HG03460 (cell line): ENCODE measurements at regions not wholly inside any gene's neighbourhood (a gene's known extent, or its start where the extent isn't known, plus 50 kb on each side); places are given as distances from the start of the nearest gene placed in this dataset.
"Not testable (repeated sequence)": the region's sequence is repeated elsewhere in the genome, so short reads cannot be mapped to it uniquely, and the experiment has no call there.

Experiments
- ATAC-seq: cut with Tn5 transposase; IDR thresholded peaks from one replicate; pipeline ENCODE4 v1.9.1; 2021; ENCODE audit not compliant: unreplicated experiment

DNA sequence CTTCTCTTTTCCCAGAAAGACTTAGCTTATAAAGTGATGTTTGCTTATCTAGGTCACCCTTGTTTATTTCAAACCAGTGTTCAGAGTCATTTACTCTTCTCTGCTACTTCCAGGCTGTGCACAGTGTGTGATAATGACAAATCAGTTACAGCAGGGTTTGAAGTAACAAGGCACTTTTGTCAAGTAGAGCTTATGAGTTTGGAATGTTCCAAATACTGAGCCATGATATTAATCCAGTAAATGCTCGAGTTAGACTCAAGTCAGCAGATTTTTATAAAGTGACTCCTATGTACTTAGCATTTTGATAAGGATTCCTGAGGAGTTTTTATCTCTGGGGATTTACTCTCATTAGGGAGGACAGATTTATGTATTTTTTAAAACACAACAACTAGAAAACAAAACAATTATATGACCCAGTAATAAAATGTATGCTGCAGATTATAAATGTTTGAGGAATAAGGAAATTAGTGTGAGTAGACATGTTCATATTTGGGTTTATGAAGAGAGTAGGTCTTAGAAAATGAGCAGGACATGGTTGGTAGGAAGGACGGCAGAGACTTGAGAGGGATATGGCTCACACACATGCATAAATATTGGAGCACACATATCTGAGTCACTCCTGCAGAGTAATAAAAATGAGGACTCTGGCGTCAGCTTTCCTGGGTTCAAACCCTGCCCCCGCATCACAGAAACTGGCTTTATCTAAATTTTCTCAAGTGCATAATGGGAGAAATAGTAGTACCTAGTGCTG, 271.2 kb downstream of the FBXO8 start:
- ATAC-seq: no peak

DNA sequence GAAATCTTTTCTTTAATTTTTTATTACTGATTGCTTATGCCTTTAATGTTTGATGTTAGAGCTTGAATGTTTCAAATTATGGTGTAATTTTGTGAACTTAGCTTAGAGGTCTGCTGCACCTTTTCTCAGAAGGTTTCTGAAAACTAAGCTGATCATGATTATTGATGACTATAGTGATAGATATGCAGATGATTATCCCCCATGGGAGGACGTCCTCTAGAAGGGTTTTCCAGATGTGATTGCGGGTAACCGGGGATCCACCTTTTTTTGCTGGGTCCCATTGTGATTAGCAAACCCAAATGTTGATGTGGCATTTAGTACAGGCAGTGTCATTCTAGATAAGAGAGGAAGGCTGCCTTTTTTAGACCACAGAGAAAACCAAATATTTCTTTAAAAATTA, 272.9 kb downstream of the FBXO8 start:
- no peak for ATAC-seq

DNA sequence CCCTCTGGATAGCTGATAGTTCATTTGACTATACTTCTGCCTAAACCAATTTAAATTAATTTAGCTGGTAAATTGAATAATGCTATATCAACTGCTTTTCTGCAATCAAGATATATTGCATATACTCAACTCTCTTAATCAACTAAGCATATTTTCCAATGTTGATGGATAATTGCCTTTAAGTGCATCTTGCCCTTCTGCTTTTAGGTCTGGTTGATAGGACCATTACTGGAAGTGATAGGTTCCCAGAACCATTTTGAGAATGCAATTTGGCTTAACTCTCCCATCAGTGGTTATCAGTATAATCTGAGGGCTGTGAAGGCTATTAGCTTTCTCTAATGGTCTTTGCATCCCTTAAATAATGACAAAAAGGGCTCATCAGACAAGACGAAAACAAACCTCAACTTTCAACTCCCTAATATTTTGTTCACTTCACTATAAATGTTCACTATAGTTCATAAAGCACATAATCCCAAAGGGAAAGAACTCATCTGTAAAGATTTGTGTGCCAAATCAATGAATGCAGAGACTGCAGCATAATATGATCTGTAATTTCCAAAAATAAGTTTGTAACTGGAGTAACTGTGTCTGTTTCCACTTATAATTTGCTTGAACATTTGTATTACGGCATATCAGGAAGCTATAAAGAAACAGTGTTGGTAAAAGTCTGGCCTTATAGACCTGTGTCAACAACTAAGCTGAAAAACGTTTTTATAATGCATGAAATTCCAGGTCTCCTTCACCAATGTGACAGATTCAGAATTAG, 273.6 kb downstream of the FBXO8 start:
- no peak for ATAC-seq

- no peak for ATAC-seq
Measured at GRCh38 chr4:174005422-174005821, 278.0 kb downstream of the FBXO8 start.

- no peak for ATAC-seq
Measured at GRCh38 chr4:173998471-173999144, 284.9 kb downstream of the FBXO8 start.

DNA sequence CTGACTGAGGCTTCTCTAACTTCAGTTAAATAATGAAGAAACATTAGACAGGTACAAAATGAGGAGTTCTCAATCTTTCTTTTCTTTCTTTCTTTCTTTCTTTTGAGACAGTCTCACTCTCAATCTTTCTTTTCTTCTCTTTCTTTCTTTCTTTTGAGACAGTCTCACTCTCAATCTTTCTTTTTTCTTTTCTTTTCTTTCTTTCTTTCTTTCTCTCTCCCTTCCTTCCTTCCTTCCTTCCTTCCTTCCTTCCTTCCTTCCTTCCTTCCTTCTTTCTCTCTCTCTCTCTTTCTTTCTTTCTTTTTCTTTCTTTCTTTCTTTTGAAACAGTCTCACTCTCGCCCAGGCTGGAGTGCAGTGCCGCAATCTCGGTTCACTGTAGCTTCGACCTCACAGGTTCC, 287.7 kb downstream of the FBXO8 start:
- not testable (repeated sequence) for ATAC-seq

DNA sequence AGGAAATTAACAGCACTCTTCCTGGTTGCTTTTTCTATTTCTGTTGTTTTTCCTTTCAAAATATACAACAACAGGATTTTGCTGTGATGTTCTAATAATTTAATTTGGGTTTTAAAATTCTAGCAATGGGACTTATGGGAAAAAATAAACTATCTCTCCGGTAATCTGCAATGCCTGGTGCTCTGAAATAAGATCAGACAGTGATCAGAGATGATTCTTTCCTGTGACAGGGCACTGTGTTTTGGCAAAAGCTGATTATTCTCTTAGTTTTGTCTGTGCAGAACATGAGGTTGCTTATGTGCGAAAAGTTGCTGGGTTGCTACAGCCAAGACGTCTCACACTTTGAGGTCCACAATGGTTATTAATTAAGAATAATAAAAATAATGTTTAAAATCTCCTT, 291.7 kb downstream of the FBXO8 start:
- no peak for ATAC-seq

DNA sequence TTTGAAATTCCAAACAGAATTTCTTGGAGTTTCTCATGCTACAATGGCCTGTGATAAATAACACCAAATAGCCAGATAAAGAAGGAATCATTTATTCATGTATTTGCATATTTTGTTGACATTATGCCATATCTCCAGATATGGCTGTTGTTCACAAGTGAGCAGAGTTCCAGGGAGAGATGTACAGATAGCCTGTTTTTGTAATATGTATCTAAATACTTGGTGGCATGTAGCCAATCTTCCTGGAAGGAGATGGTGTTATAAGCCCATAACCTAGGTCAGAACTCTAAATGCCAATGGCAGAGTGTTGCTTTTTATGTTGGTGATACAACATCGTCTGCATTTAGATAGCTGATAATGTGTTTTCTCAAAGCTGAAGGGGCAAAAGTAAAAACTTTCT, 292.2 kb downstream of the FBXO8 start:
- no peak for ATAC-seq

DNA sequence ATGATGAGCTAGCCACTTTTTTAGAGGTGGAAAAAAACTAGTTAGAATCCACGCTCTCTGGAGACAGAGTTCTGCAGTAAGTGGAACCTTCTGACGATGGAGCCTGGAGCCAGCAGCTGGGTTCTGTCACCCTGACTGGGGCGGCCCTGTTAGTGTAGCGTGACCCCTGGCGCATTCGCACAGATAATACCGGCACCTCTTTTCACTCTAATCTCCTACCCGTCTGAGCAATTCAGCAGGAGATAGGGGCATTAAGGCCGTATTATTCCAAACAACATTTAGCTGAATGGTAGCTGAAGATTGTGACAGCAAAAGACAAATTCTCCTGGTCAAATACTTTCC, 292.6 kb downstream of the FBXO8 start:
- no peak for ATAC-seq

DNA sequence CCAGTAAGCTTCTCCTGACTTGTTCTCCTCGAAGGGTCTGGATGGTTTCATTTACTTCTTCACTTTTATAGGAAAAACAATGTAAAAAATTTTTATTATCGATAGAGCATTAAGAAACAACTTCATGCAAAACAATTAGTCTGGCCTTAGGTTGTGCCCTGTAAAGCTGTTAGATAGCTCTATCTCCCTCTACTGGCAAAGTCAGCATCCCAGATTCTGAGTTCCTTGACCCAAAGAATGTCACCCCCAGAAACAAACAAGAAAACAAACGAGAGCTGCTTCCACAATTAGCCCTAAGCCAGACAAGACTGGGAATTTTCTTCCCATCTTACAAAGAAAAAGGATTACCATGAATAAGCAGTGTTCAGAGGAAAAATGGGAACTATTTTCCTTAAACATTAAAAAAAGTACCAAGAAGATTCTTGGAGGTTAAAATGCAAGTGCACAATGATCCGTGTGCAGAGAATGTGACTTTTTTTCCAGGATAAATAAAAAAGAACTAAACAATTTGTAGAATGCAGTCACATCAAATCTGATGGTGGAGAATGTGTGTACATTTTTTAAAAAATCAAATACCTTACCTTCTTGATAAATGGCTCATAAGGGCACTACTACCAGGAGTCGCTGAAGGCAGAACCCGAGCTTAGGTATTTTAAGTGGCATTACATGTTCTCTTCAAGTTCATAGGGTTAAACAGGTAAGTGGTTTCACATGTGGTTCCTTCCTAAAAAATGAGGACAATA, 293.2 kb downstream of the FBXO8 start:
- ATAC-seq: no peak

- ATAC-seq: not testable (repeated sequence)
Measured at GRCh38 chr4:173963523-173963922, 319.9 kb downstream of the FBXO8 start.

- no peak for ATAC-seq
Measured at GRCh38 chr4:173960398-173960797, 323.1 kb downstream of the FBXO8 start.

GRCh38 chr4:173958445-173958844, 325.0 kb downstream of the FBXO8 start:
- no peak for ATAC-seq

DNA sequence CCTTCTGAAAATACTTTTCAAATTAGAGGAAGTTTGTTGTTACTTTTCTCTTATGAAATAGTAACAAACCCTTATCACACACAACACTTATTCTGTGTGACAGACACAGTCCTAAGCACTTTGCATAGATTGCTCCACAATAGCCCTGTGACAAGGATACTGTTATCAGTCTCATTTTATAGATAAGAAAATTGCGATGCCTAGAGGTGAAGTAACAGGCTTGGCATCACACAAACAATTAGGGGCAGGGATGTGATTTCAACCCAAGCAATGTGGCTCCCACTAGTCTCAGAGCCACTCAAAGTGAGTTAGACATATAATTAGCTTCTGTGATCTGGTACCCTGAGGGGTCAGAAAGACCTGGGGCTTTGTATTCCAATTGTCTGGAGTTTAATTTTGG, 339.9 kb downstream of the FBXO8 start:
- no peak for ATAC-seq

GRCh38 chr4:173940146-173940545, 343.3 kb downstream of the FBXO8 start:
- ATAC-seq: no peak

DNA sequence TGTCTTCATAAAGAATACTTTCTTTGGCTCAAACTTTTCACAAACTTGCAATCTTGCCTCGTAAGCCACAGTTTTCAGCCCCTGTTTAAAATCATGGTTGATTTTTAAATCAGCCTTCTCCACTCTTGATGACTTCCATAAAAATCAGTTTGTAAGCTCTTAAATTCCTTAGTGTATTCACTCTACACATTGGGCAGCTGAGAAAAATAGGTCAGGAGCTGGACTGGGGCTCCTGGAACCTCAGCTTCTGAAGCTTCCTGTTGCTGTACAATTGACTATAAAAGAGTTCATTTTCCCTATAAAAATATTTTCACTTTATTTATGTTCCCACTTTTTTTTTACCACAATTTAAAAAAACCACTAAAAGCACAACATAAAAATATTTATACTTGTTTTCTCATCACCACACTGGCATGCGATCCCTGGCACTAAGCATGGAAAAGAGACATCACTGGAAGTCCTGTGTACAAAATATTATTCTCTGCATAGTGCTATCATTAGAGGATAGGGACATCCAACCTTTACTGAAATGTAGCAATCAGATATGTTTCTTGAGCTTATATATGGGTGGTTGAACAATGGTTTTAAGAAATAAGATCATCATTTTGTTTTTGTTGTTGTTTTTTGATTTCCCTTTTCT, 345.7 kb downstream of the FBXO8 start:
- ATAC-seq: no peak

DNA sequence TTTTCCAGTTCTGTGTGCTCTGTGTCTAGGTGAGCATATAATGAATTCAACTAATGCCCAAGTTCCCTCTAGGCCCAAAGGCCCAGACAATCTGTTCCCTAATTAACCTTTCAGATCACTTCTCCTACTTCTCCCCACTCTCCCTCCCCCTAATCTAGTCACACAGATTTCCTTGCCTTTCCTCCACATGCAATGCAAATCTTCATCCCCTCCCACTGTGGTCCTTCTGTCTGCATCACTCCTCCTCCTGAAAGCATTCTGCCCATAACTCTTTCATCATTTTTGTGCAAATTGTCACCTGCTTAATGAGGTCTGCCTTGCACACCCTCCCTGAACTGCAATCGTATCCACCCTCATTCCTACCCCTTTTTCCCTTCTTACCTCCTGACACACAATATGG, 346.6 kb downstream of the FBXO8 start:
- ATAC-seq: no peak

DNA sequence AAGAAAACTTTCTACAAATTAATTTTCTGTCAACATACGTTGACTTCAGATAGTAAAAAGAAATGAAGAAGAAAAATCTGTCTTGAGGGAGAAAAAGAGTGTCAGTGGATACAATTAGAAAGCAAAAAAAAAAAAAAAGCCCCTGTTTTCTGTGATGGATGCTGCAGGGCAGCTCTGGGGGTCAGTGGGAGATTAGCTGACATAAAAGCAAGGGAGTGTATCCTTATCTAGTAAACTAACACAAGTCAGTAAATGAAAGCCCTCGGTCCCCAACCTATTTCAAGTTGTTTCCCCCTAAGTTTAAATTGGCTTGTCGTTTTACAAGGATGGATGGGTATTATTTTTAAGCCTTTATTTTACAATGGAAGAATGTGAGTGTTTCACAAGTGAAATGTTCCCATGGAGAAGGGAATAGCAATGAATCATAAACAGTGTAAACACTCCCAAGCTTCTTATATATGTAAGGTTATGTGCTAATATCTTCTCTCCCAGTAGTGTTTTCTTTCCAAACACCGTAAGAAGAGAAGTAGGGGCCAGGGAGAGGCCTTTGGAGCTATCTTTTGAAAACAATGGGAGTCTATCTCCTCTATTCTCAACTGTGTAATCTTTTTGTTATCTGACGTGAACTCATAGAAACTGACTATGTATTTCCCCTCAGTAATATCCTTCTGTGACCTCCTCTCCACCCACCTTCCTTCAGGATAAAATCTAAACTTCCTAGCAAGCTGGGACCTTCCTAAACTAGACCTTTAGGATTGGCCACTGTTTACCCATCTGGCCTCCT, 347.7 kb downstream of the FBXO8 start:
- no peak for ATAC-seq

DNA sequence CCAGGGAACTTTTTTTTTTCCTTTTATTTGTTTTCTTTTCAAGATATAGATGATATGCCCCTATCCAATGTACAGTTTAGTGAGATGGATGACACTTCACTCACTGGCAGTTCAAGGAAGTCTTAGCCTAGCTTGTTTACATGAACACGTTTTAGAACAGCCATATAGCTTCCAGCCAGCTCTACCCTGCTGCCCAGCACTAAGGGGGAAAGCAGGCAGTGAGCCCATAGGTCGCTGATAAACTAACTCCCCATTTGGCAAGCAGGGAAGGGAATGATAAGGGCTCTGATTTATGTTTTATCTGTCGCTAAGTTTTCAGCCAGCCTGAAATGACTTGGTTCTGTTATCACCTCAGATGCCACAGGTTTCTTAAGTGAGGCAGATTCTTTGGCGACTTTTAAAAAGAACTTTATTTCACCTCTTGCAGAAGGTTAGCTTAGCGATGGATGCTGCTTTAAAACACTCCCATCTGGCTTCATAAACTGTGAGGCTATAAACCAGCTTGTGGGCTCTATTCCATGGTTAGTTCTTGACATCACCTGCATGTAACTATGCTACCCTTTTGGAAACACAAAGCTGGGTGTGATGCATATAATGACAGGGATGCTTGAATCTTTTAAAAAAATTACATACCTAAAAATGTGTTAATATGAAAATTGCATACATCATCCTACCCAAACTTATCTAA, 348.4 kb downstream of the FBXO8 start:
- no peak for ATAC-seq

DNA sequence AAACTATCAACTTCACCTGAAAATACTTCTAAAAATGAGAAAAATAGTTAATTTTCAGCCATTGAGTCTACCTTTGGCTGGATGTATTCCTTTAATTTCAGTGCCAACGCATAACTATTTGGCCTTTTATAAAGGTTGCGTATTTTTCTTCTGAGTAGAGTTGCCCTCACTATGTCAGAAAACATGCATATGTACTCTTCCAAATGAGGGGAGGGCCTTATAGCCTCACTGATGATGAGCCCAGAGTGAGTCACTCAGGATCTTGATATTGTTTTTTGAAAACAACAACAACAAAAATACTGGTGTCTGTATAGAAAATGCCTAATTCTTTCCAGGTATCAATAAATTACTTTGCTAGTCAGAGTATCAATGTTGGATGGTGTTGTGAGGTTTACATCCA, 349.3 kb downstream of the FBXO8 start:
- ATAC-seq: no peak
